Myocyte (in vitro differentiated cells): ENCODE measurements at regions not wholly inside any gene's neighbourhood (a gene's known extent, or its start where the extent isn't known, plus 50 kb on each side); places are given as distances from the start of the nearest gene placed in this dataset.
"Not testable (repeated sequence)": the region's sequence is repeated elsewhere in the genome, so short reads cannot be mapped to it uniquely, and the experiment has no call there.

Experiments used
- DNase-seq: peaks from one replicate; pipeline ENCODE4 v3.0.0-alpha.2; 2012; ENCODE audit warnings: low read depth

GRCh38 chr3:13139471-13140065 lies 66.3 kb upstream of the IQSEC1 start:
- DNase-seq = no peak

GRCh38 chr3:13138833-13139145 lies 65.6 kb upstream of the IQSEC1 start:
- DNase-seq = no peak

- no peak for DNase-seq
These were observed 65.0 kb upstream of the IQSEC1 start for GRCh38 chr3:13137941-13138832.

- DNase-seq = not testable (repeated sequence)
These were observed 63.6 kb upstream of the IQSEC1 start for GRCh38 chr3:13136848-13137247.

- no peak for DNase-seq
These were observed 63.2 kb upstream of the IQSEC1 start for GRCh38 chr3:13136426-13136825.

GRCh38 chr3:13135811-13136321 lies 62.6 kb upstream of the IQSEC1 start:
- no peak for DNase-seq

- no peak for DNase-seq
These were observed 62.1 kb upstream of the IQSEC1 start for GRCh38 chr3:13135251-13135810.

- DNase-seq = no peak
These were observed 61.6 kb upstream of the IQSEC1 start for GRCh38 chr3:13134879-13135206.

- DNase-seq = no peak
These were observed 61.1 kb upstream of the IQSEC1 start for GRCh38 chr3:13134166-13134878.

GRCh38 chr3:13133471-13133981 lies 60.3 kb upstream of the IQSEC1 start:
- DNase-seq = no peak

GRCh38 chr3:13132731-13133410 lies 59.6 kb upstream of the IQSEC1 start:
- no peak for DNase-seq

GRCh38 chr3:13132281-13132680 lies 59.1 kb upstream of the IQSEC1 start:
- DNase-seq = no peak

- DNase-seq = no peak
These were observed 57.4 kb upstream of the IQSEC1 start for GRCh38 chr3:13130464-13131193.

GRCh38 chr3:13125092-13126015 lies 52.1 kb upstream of the IQSEC1 start:
- DNase-seq = no peak

GRCh38 chr3:13124631-13125030 lies 51.4 kb upstream of the IQSEC1 start:
- no peak for DNase-seq

- DNase-seq = no peak
These were observed 50.5 kb upstream of the IQSEC1 start for GRCh38 chr3:13123765-13124164.

- DNase-seq = no peak
These were observed 49.9 kb upstream of the IQSEC1 start for GRCh38 chr3:13123013-13123654.
